ENCODE measurements at regions not wholly inside any gene's neighbourhood (a gene's known extent, or its start where the extent isn't known, plus 50 kb on each side); places are given as distances from the start of the nearest gene placed in this dataset.

DNA sequence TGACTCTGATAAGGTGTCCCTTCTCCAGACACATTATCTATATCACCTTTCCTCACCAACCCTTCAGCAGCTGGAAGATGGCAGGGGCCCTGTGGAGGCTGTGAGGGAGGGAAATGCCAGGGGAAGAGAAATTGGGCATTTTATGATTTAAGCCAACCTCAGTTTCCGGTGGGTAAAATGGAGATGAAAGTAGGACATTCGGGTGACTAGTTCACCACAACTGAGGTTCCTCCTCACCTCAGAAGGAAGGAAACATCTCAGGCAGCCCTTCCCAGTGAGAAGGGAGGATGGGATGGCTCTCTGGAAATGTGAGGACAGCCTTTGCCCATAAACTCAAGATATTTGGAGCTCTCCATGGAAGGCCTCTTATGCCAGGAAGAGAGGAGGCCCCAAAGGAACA, 251.5 kb downstream of the MID1IP1 start:
- ChIA-PET CTCF (no interaction called here), POLR2A (no interaction called here)
- DNase-seq (ENCODE audit: low read depth, low spot score), result no peak
- TF ChIP-seq, protein P1, sequence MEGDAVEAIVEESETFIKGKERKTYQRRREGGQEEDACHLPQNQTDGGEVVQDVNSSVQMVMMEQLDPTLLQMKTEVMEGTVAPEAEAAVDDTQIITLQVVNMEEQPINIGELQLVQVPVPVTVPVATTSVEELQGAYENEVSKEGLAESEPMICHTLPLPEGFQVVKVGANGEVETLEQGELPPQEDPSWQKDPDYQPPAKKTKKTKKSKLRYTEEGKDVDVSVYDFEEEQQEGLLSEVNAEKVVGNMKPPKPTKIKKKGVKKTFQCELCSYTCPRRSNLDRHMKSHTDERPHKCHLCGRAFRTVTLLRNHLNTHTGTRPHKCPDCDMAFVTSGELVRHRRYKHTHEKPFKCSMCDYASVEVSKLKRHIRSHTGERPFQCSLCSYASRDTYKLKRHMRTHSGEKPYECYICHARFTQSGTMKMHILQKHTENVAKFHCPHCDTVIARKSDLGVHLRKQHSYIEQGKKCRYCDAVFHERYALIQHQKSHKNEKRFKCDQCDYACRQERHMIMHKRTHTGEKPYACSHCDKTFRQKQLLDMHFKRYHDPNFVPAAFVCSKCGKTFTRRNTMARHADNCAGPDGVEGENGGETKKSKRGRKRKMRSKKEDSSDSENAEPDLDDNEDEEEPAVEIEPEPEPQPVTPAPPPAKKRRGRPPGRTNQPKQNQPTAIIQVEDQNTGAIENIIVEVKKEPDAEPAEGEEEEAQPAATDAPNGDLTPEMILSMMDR (IDR thresholded peaks at IDR 0.05; ENCODE audit: insufficient read depth, low read length, missing control alignments), result no peak
- no peak overlapping the region for H3K4me3 ChIP-seq (ENCODE audit: low read depth, low read length)

DNA sequence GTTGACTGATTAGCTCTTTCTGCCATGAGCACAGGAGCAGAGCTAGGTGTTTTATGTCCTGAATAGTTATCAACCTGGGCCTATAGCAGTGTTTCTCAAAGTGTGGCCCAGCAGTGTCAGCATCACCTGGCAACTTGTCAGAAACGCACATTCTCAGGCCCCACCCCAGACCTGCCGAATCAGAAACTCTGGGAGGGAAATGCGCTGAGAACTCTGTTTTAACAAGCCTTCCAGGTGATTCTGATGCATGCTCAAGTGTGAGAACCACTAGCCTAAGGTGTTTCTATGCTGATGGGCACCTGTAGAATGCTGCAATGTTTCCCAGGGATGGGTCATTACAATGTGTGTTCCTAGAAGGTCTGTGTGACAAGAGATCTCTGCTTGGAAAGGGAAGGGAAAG, 257.5 kb downstream of the MID1IP1 start:
- no peak overlapping the region for H3K4me3 ChIP-seq (ENCODE audit: low read depth, low read length)
- TF ChIP-seq, protein P1 (IDR thresholded peaks at IDR 0.05; ENCODE audit: insufficient read depth, low read length, missing control alignments), result no peak
- CTCF ChIA-PET, result no interaction called here
- no peak for DNase-seq (ENCODE audit: low read depth, low spot score)
- POLR2A ChIA-PET, result no interaction called here

DNA sequence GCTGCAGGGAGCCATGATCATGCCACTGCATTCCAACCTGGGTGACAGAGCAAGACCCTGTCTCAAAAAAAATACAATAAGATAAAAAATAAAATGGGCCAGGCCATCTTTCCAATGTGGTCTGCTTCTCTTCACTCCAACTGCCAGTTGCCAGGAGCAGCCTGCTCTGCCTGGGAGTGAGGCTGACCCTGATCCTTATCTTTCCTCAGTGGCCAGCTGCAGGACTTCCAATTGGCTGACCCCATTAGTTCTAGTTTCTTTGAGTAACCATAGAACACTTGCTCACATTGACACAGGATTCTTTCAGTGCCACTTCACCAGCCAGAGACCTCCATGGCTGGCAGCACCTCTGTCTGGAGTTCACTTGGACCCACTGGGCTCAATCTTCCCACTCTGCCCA, 258.6 kb downstream of the MID1IP1 start:
- H3K4me3 ChIP-seq (ENCODE audit: low read depth, low read length), result no peak overlapping the region
- TF ChIP-seq, protein P1 (IDR thresholded peaks at IDR 0.05; ENCODE audit: insufficient read depth, low read length, missing control alignments), result no peak
- CTCF ChIA-PET, result no interaction called here
- POLR2A ChIA-PET, result no interaction called here
- no peak for DNase-seq (ENCODE audit: low read depth, low spot score)

DNA sequence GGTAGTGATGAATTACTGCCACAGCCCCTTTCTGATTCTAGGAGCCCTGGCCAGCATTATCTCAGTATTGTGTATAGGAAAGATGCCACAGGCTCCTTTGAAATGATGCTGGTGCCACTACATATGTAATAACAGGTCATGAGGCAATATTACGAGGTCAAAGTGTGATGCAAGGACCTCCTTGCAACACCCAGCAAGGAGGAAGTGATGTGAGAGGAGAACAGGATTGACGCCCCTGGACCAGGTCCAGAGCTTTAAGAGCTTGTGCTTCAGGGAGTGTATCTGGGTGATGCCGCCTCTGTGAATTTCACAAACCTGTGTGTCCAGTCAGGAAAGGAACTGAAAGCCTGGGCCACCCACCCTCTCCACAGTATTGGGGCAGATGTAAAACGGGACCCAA, 261.8 kb downstream of the MID1IP1 start:
- H3K4me3 ChIP-seq (ENCODE audit: low read depth, low read length), result no peak overlapping the region
- POLR2A ChIA-PET, result no interaction called here
- TF ChIP-seq, protein P1 (IDR thresholded peaks at IDR 0.05; ENCODE audit: insufficient read depth, low read length, missing control alignments), result no peak
- DNase-seq (ENCODE audit: low read depth, low spot score), result no peak
- CTCF ChIA-PET, result no interaction called here

DNA sequence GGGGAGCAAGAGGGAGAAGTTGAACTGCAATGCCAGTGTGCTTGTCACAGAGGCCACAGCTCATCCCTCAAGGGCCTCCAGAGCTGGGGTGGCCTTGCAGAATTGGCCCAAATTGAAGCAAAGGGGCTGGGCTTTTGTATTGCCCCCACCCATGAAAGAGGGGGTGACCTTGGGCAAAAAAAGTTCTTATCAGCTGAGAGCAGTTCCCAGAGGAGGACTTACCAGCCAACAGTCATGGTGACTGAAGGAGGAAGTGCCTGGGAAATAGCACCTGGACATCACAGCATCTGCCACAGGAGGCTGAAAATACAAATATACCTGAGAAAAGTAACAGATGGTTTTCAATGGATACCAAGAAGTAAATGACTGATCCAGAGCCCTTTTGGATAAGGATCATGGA, 262.4 kb downstream of the MID1IP1 start:
- no peak for DNase-seq (ENCODE audit: low read depth, low spot score)
- H3K4me3 ChIP-seq (ENCODE audit: low read depth, low read length), result no peak overlapping the region
- POLR2A ChIA-PET, result no interaction called here
- CTCF ChIA-PET, result no interaction called here
- TF ChIP-seq, protein P1 (IDR thresholded peaks at IDR 0.05; ENCODE audit: insufficient read depth, low read length, missing control alignments), result no peak

DNA sequence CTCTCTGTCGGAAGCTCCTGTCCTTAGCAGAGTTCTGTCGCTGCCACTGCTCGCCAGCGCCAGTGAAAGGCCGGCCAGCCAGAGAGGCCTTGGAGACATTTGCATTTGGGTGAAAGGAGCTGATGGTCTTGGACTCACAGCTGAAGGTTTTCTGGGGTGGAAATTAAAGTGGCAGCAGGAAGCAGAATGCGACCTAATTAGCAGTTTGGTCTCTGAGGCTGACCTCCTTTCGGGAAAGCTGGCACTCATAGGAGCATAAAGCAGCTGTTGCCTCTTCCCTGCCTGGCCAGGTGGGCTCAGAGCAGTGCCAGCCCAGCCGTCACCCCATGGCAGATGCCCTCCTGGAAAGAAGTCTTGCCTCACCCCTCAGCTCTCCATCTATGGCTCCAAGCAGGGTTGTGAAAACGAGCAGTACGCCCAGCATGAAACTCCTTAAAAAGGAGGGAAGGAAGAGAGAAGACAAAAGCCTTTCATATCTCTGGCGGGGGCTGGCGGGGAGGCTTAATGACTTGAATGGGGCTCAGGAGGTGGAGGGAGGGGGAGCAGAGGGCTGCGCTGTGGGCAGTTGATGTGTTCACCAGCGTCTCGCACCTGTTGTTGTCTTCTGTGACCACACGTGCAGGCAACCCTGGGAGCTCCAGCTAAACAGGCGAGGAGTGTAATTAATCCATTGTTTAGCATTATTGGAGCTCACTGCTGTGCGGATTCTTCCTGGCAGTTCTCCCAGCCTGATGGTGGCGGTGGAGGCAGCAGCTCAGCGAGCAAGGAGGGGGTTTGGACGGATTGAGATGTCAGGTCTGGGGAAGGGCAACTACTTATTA, 264.0 kb downstream of the MID1IP1 start:
- no peak overlapping the region for H3K4me3 ChIP-seq (ENCODE audit: low read depth, low read length)
- ChIA-PET POLR2A (no interaction called here), CTCF (no interaction called here)
- TF ChIP-seq, protein P1 (IDR thresholded peaks at IDR 0.05; ENCODE audit: insufficient read depth, low read length, missing control alignments), result no peak
- no peak for DNase-seq (ENCODE audit: low read depth, low spot score)
